HCT116 (cell line): ENCODE measurements at regions not wholly inside any gene's neighbourhood (a gene's known extent, or its start where the extent isn't known, plus 50 kb on each side); places are given as distances from the start of the nearest gene placed in this dataset.

ENCODE experiments used
- ATAC-seq: fragments of 200-7000 bp; cut with Tn5 transposase; 2 replicates; pipeline ENCODE4 v1.9.1; 2020; ENCODE audit warnings: mild to moderate bottlenecking, moderate library complexity
- BruUV-seq: library from RNA; stranded (reverse); fragments of 400-500 nt; replicated peaks from 2 replicates; lab custom pipeline; 2021; lab: Mats Ljungman, UMichigan
- CTCF ChIA-PET: fragments of 300-600 bp; sonication (Branson Sonifier 250); formaldehyde crosslinking; loops from one replicate; lab custom pipeline; 2021; ENCODE audit warnings: antibody characterized with exemption; lab: Charles Lee
- POLR2A ChIA-PET: fragments of 300-600, 350-600 bp; sonication (Branson Sonifier 250); formaldehyde crosslinking; loops from one replicate; lab custom pipeline; 2021; ENCODE audit warnings: antibody characterized with exemption; lab: Charles Lee
- RAD21 ChIA-PET, 2 experiments: fragments of 300-600 bp; sonication (Branson Sonifier 250); formaldehyde crosslinking; loops; one replicate each; lab custom pipeline; 2023; ENCODE audit warnings: low total read pairs in 2 of 2; ENCODE audit not compliant: uncharacterized antibody in 2 of 2, unreplicated experiment in 2 of 2, low non-redundant PET in 1 of 2; lab: Charles Lee
- DNase-seq: peaks from one replicate; pipeline ENCODE4 v3.0.0-alpha.2; 2010; ENCODE audit warnings: low read depth, low spot score
- H2AFZ ChIP-seq: fragments of 200-600 bp; shearing (Covaris generic), sonication (generic); 2 replicates; pipeline ENCODE4 v1.6.1; 2017; ENCODE audit warnings: low read depth, mixed run types, mixed read lengths, antibody characterized with exemption, low read length; ENCODE audit not compliant: poor library complexity, severe bottlenecking
- H3K27ac ChIP-seq: 2 replicates; pipeline ENCODE4 v1.5.1; 2012; ENCODE audit warnings: low read depth, low read length
- H3K27me3 ChIP-seq: fragments of 200-600 bp; sonication (generic); 2 replicates; pipeline ENCODE4 v1.6.1; 2016; ENCODE audit warnings: mixed run types, low read length, mixed read lengths; ENCODE audit not compliant: insufficient read depth
- H3K36me3 ChIP-seq, 2 experiments: fragments of 200-500 bp in 1 of 2; fragments of 200-600 bp in 1 of 2; sonication (Bioruptor generic) in 1 of 2; sonication (generic) in 1 of 2; 2 replicates each; pipeline versions ENCODE4 v1.5.1 to v1.6.1; 2014 to 2016; ENCODE audit warnings: low read length in 2 of 2, inconsistent platforms in 1 of 2, mixed read lengths in 1 of 2, mixed run types in 1 of 2; ENCODE audit not compliant: insufficient read depth in 2 of 2, control insufficient read depth in 1 of 2
- H3K4me1 ChIP-seq, 2 experiments: fragments of 200-600 bp in 1 of 2; sonication (generic) in 1 of 2; 2 replicates each; pipeline versions ENCODE4 v1.5.1 to v1.6.1; 2012 to 2017; ENCODE audit warnings: low read length in 2 of 2, inconsistent platforms in 1 of 2, mild to moderate bottlenecking in 1 of 2, mixed read lengths in 1 of 2, mixed run types in 1 of 2, moderate library complexity in 1 of 2; ENCODE audit not compliant: insufficient read depth in 2 of 2, control insufficient read depth in 1 of 2
- H3K4me2 ChIP-seq: fragments of 200-600 bp; sonication (generic); 2 replicates; pipeline ENCODE4 v1.6.1; 2017; ENCODE audit warnings: mixed run types, low read length, mixed read lengths
- H3K4me3 ChIP-seq, 2 experiments: fragments of 200-600 bp in 1 of 2; sonication (generic) in 1 of 2; replicated peaks in 1 of 2; 2 replicates each; pipeline ENCODE4 v1.5.1; 2011 to 2016; ENCODE audit warnings: low read length in 2 of 2, control low read depth in 1 of 2, low read depth in 1 of 2, mild to moderate bottlenecking in 1 of 2, mixed read lengths in 1 of 2, mixed run types in 1 of 2
- H3K79me2 ChIP-seq: fragments of 200-600 bp; sonication (generic); 2 replicates; pipeline ENCODE4 v1.6.1; 2017; ENCODE audit warnings: mild to moderate bottlenecking, mixed run types, low read length, moderate library complexity, mixed read lengths; ENCODE audit not compliant: insufficient read depth
- H3K9ac ChIP-seq: fragments of 200-600 bp; sonication (generic); 2 replicates; pipeline ENCODE4 v1.6.1; 2016; ENCODE audit warnings: low read length, mixed read lengths
- H3K9me2 ChIP-seq: fragments of 200-600 bp; sonication (generic), shearing (Covaris generic); 2 replicates; pipeline ENCODE4 v1.6.1; 2017; ENCODE audit warnings: mixed run types, mild to moderate bottlenecking, moderate library complexity; ENCODE audit not compliant: insufficient read depth
- H3K9me3 ChIP-seq, 2 experiments: fragments of 200-500 bp in 1 of 2; fragments of 200-600 bp in 1 of 2; sonication (Bioruptor generic) in 1 of 2; sonication (generic) in 1 of 2; 2 replicates each; pipeline ENCODE4 v1.6.1; 2014 to 2017; ENCODE audit warnings: low read length in 2 of 2, mixed read lengths in 2 of 2, inconsistent platforms in 1 of 2, low read depth in 1 of 2, mild to moderate bottlenecking in 1 of 2, mixed run types in 1 of 2, moderate library complexity in 1 of 2; ENCODE audit not compliant: control insufficient read depth in 1 of 2, insufficient read depth in 1 of 2
- H4K20me1 ChIP-seq: fragments of 200-600 bp; sonication (generic), shearing (Covaris generic); 2 replicates; pipeline ENCODE4 v1.6.1; 2017; ENCODE audit warnings: mixed run types, mild to moderate bottlenecking, moderate library complexity; ENCODE audit not compliant: insufficient read depth
- CEBPB ChIP-seq: IDR thresholded peaks from 2 replicates; pipeline ENCODE4 v1.6.1; 2012; ENCODE audit warnings: low read depth
- CTCF ChIP-seq, 3 experiments: fragments of 200-600 bp in 1 of 3; sonication (generic) in 1 of 3; IDR thresholded peaks in 2 of 3; conservative IDR thresholded peaks in 1 of 3; 2 replicates each; pipeline ENCODE4 v1.5.1; 2012 to 2017; ENCODE audit warnings: low read depth in 2 of 3, low read length in 2 of 3, antibody characterized with exemption in 1 of 3, borderline replicate concordance in 1 of 3, control low read depth in 1 of 3, mild to moderate bottlenecking in 1 of 3, mixed read lengths in 1 of 3, mixed run types in 1 of 3, moderate library complexity in 1 of 3; ENCODE audit not compliant: insufficient read depth in 1 of 3
- FOSL1 ChIP-seq: IDR thresholded peaks from 2 replicates; pipeline ENCODE4 v1.6.1; 2012; ENCODE audit warnings: low read depth
- JUND ChIP-seq: IDR thresholded peaks from 2 replicates; pipeline ENCODE4 v1.6.1; 2012
- RAD21 ChIP-seq: IDR thresholded peaks from 2 replicates; pipeline ENCODE4 v1.6.1; 2012; ENCODE audit warnings: low read depth, mild to moderate bottlenecking
- REST ChIP-seq: IDR thresholded peaks from 2 replicates; pipeline ENCODE4 v1.6.1; 2012; ENCODE audit warnings: low read depth
- SP1 ChIP-seq: IDR thresholded peaks from 2 replicates; pipeline ENCODE4 v1.6.1; 2012; ENCODE audit warnings: low read depth
- intact Hi-C: fragments of 100-400 bp; cut with micrococcal nuclease; formaldehyde crosslinking; loops from 2 replicates; pipeline ENCODE4 v1.10.0; 2022

- H3K4me1 ChIP-seq = no peaks in the 10 kb centered on the region
- no peak overlapping the region for H3K27ac ChIP-seq
- ChIA-PET POLR2A (no interaction called here), CTCF (interaction anchor here (0.9 to 1.6 kb wide), 14 partner anchors 19 to 592 kb away, joined by 3 to 42 read pairs (median 5); no protein-coding TSS in a partner anchor), RAD21 (interaction anchor here in 1 of 2 experiments (0.7 to 1.4 kb wide), 4 partner anchors 133 to 542 kb away, joined by 3 to 11 read pairs (median 3); no protein-coding TSS in a partner anchor)
- H3K9me2 ChIP-seq = no peaks in the 10 kb centered on the region
- H3K4me3 ChIP-seq = no peak overlapping the region
- no peaks in the 10 kb centered on the region for H3K9me3 ChIP-seq
- TF ChIP-seq JUND (no peak), RAD21 (peak; percentile 88), FOSL1 (no peak), CTCF (IDR thresholded peaks at IDR 0.05 in 2 of 3, conservative IDR thresholded peaks at IDR 0.05 in 1 of 3; ENCODE audit: borderline replicate concordance in 1 of 3, insufficient read depth in 1 of 3, low read depth in 2 of 3, low read length in 2 of 3) (peak in 2 of 3 experiments; percentile 66 to 82; a peak in 4 of 6 replicates)
- no peaks in the 10 kb centered on the region for H3K27me3 ChIP-seq
- intact Hi-C loops = loop anchor here (1.0 to 10.0 kb wide), 4 partner anchors 133 to 1817 kb away; partner anchors contain the start of gene CDC73
- no peak for DNase-seq
- ATAC-seq = peak; percentile 73
- no peak overlapping the region for H3K9ac ChIP-seq
- no TSS peak for BruUV-seq
- no peak overlapping the region for H3K4me2 ChIP-seq
- H4K20me1 ChIP-seq = no peaks in the 10 kb centered on the region
- H2AFZ ChIP-seq = peak overlapping the region; percentile 12
- no peaks in the 10 kb centered on the region for H3K36me3 ChIP-seq
- no peaks in the 10 kb centered on the region for H3K79me2 ChIP-seq
Observed at GRCh38 chr1:192477630-192478029, 97.9 kb upstream of the RGS1 start.

GRCh38 chr1:192485692-192486436, 89.7 kb upstream of the RGS1 start:
- no peak for ATAC-seq
- Histone ChIP-seq H3K9me2 (no peaks in the 10 kb centered on the region), H3K79me2 (no peaks in the 10 kb centered on the region), H3K4me2 (peak overlapping the region; percentile 6; the same call in 1 of the 2 replicates), H3K9me3 (no peaks in the 10 kb centered on the region), H3K36me3 (no peaks in the 10 kb centered on the region), H4K20me1 (no peaks in the 10 kb centered on the region), H2AFZ (no peak overlapping the region), H3K27me3 (no peaks in the 10 kb centered on the region), H3K27ac (no peak overlapping the region), H3K4me3 (no peak overlapping the region), H3K9ac (no peak overlapping the region), H3K4me1 (peaks cover 0 to 12% of the 10 kb centered on the region in 2 experiments; a peak in 2 of 4 replicates)
- BruUV-seq = no TSS peak
- ChIA-PET RAD21 (no interaction called here), CTCF (no interaction called here), POLR2A (no interaction called here)
- no peak for DNase-seq
- intact Hi-C loops = no loop called here
- TF ChIP-seq SP1 (0 out of 2 replicates have a peak, but pooled peaks have one; percentile 24), CEBPB (peak; percentile 62; the same call in 1 of the 2 replicates), REST (no peak)
